Colon (tissue), 2 donors: ENCODE measurements at regions not wholly inside any gene's neighbourhood (a gene's known extent, or its start where the extent isn't known, plus 50 kb on each side); places are given as distances from the start of the nearest gene placed in this dataset.

Experiments used
- FAIRE-seq: peaks from 2 replicates; lab custom pipeline; 2012; peaks lifted over from hg19 to GRCh38; lab: Jason Lieb, UNC
- donor health status: control.
- donor health status: control.

GRCh38 chrX:33607042-33607595 lies 395.8 kb upstream of the DMD start:
- no peak for FAIRE-seq

GRCh38 chrX:33605997-33606396 lies 394.6 kb upstream of the DMD start:
- FAIRE-seq = no peak

- FAIRE-seq = peak; percentile 14
Measured at GRCh38 chrX:33592396-33592795, 381.0 kb upstream of the DMD start.

GRCh38 chrX:33589316-33589715 lies 378.0 kb upstream of the DMD start:
- FAIRE-seq = no peak

GRCh38 chrX:33543757-33544156 lies 332.4 kb upstream of the DMD start:
- FAIRE-seq = no peak
